IMR-90 (cell line): ENCODE measurements at regions not wholly inside any gene's neighbourhood (a gene's known extent, or its start where the extent isn't known, plus 50 kb on each side); places are given as distances from the start of the nearest gene placed in this dataset.

Experiments
- ATAC-seq: fragments of 200-7000 bp; cut with Tn5 transposase; 2 replicates; pipeline ENCODE4 v1.9.1; 2020; ENCODE audit warnings: low read depth, mild to moderate bottlenecking, moderate library complexity
- BruUV-seq: library from RNA; stranded (reverse); fragments of 400-500 nt; replicated peaks from 2 replicates; lab custom pipeline; 2021; lab: Mats Ljungman, UMichigan
- CTCF ChIA-PET: fragments of 300-600 bp; formaldehyde crosslinking; extraction: SDS; loops from one replicate; lab custom pipeline; 2021; ENCODE audit warnings: antibody characterized with exemption; lab: Yijun Ruan, JAX
- POLR2A ChIA-PET: fragments of 300-600 bp; sonication (Branson Sonifier 250); formaldehyde crosslinking; loops from one replicate; lab custom pipeline; 2022; ENCODE audit warnings: antibody characterized with exemption; ENCODE audit not compliant: unreplicated experiment; lab: Charles Lee
- DNase-seq: peaks from one replicate; pipeline ENCODE4 v3.0.0; 2013
- H2AFZ ChIP-seq: replicated peaks from 2 replicates; pipeline ENCODE3; 2013; ENCODE audit warnings: low read length, mild to moderate bottlenecking; ENCODE audit not compliant: poor library complexity
- H2AK5ac ChIP-seq: 2 replicates; pipeline ENCODE4 v1.6.1; 2013; ENCODE audit warnings: low read depth, low read length, inconsistent platforms
- H2AK9ac ChIP-seq: replicated peaks from 2 replicates; pipeline ENCODE3; 2013; ENCODE audit warnings: mild to moderate bottlenecking, low read depth, low read length, moderate library complexity; ENCODE audit not compliant: poor library complexity
- H2BK120ac ChIP-seq: 2 replicates; pipeline ENCODE4 v1.6.1; 2013; ENCODE audit warnings: low read depth, low read length, inconsistent platforms
- H2BK15ac ChIP-seq: 3 replicates; pipeline ENCODE4 v1.6.1; 2013; ENCODE audit warnings: low read depth, low read length, inconsistent platforms
- H2BK20ac ChIP-seq: 2 replicates; pipeline ENCODE4 v1.6.1; 2013; ENCODE audit warnings: low read depth, mild to moderate bottlenecking, inconsistent platforms, low read length, moderate library complexity
- H2BK5ac ChIP-seq: 2 replicates; pipeline ENCODE4 v1.6.1; 2013; ENCODE audit warnings: mild to moderate bottlenecking, low read depth, low read length, inconsistent platforms; ENCODE audit not compliant: poor library complexity, severe bottlenecking
- H3K14ac ChIP-seq: replicated peaks from 2 replicates; pipeline ENCODE4 v1.6.1; 2013; ENCODE audit warnings: low read depth, low read length, inconsistent platforms
- H3K18ac ChIP-seq: 2 replicates; pipeline ENCODE4 v1.6.1; 2013; ENCODE audit warnings: low read depth, low read length, control low read depth
- H3K23ac ChIP-seq: 2 replicates; pipeline ENCODE4 v1.6.1; 2013; ENCODE audit warnings: low read depth, low read length, inconsistent platforms
- H3K27ac ChIP-seq: 2 replicates; pipeline ENCODE4 v1.5.1; 2013; ENCODE audit warnings: mild to moderate bottlenecking, control low read depth, low read length; ENCODE audit not compliant: insufficient read depth
- H3K27me3 ChIP-seq: 2 replicates; pipeline ENCODE4 v1.6.1; 2013; ENCODE audit warnings: low read length; ENCODE audit not compliant: control insufficient read depth, insufficient read depth
- H3K36me3 ChIP-seq: 2 replicates; pipeline ENCODE4 v1.6.1; 2013; ENCODE audit warnings: low read length, mixed read lengths; ENCODE audit not compliant: control insufficient read depth, insufficient read depth
- H3K4ac ChIP-seq: 2 replicates; pipeline ENCODE4 v1.6.1; 2013; ENCODE audit warnings: low read depth, low read length, inconsistent platforms
- H3K4me1 ChIP-seq: 2 replicates; pipeline ENCODE4 v1.6.1; 2013; ENCODE audit warnings: low read length, mixed read lengths; ENCODE audit not compliant: control insufficient read depth, insufficient read depth
- H3K4me2 ChIP-seq: 2 replicates; pipeline ENCODE4 v1.6.1; 2013; ENCODE audit warnings: low read depth, mild to moderate bottlenecking, control low read depth, low read length, moderate library complexity
- H3K4me3 ChIP-seq: 2 replicates; pipeline ENCODE4 v1.5.1; 2013; ENCODE audit warnings: low read depth, mild to moderate bottlenecking, control low read depth, low read length, moderate library complexity; ENCODE audit not compliant: insufficient read depth
- H3K56ac ChIP-seq: 2 replicates; pipeline ENCODE4 v1.6.1; 2013; ENCODE audit warnings: low read length, inconsistent platforms; ENCODE audit not compliant: insufficient read depth; ENCODE audit errors: extremely low read depth
- H3K79me1 ChIP-seq, 2 experiments: 2 replicates each; pipeline ENCODE4 v1.6.1; 2013; ENCODE audit warnings: low read length in 2 of 2, inconsistent platforms in 1 of 2, low read depth in 1 of 2
- H3K9ac ChIP-seq: 2 replicates; pipeline ENCODE4 v1.6.1; 2013; ENCODE audit warnings: low read depth, low read length, control low read depth
- H3K9me1 ChIP-seq: 2 replicates; pipeline ENCODE4 v1.6.1; 2013; ENCODE audit warnings: low read length, inconsistent platforms; ENCODE audit not compliant: insufficient read depth
- H3K9me3 ChIP-seq: 2 replicates; pipeline ENCODE4 v1.6.1; 2013; ENCODE audit warnings: low read length; ENCODE audit not compliant: control insufficient read depth, insufficient read depth
- H4K20me1 ChIP-seq: 2 replicates; pipeline ENCODE4 v1.6.1; 2013; ENCODE audit warnings: low read length, inconsistent platforms; ENCODE audit not compliant: insufficient read depth
- H4K5ac ChIP-seq: 2 replicates; pipeline ENCODE4 v1.6.1; 2013; ENCODE audit warnings: mild to moderate bottlenecking, low read depth, low read length, control low read depth
- H4K8ac ChIP-seq, 2 experiments: 2 replicates each; pipeline ENCODE4 v1.6.1; 2013; ENCODE audit warnings: low read depth in 2 of 2, low read length in 2 of 2, control low read depth in 1 of 2, inconsistent platforms in 1 of 2
- H4K91ac ChIP-seq: 2 replicates; pipeline ENCODE4 v1.6.1; 2013; ENCODE audit warnings: low read depth, low read length, inconsistent platforms; ENCODE audit not compliant: insufficient read depth
- CHD1 ChIP-seq: IDR thresholded peaks from 2 replicates; pipeline ENCODE4 v1.6.1; 2012; ENCODE audit warnings: low read depth, low read length, improper control_type of control experiment
- RFX5 ChIP-seq: IDR thresholded peaks from 2 replicates; pipeline ENCODE4 v1.8.0; 2012; ENCODE audit warnings: low read depth, mild to moderate bottlenecking, low read length, moderate library complexity
- USF2 ChIP-seq: fragments of 150-350 bp; IDR thresholded peaks from 2 replicates; pipeline ENCODE4 v1.6.1; 2017; ENCODE audit warnings: mild to moderate bottlenecking, antibody characterized with exemption, low read length, low read depth
- WGBS, 2 experiments: methylation state at CpG; one replicate each; pipeline versions ENCODE4 v1.1.5 to v1.1.7; 2013; ENCODE audit warnings: missing lambda C conversion rate in 2 of 2; ENCODE audit not compliant: insufficient read length in 1 of 2; ENCODE audit errors: extremely low coverage in 2 of 2; 5-methylcytosine and 5-hydroxymethylcytosine counted together
- dilution Hi-C: fragments of 300-500 bp; cut with HindIII; formaldehyde crosslinking; loops from one replicate; pipeline ENCODE4 v1.14.3; 2018; ENCODE audit warnings: low sequenced_read_pairs; ENCODE audit not compliant: unreplicated experiment
- in situ Hi-C: fragments of 300-500 bp; cut with MboI; formaldehyde crosslinking; loops from 3 replicates; pipeline ENCODE4 v1.14.3; 2019; ENCODE audit warnings: low sequenced_read_pairs, inconsistent platforms, mixed read lengths
- intact Hi-C: fragments of 100-400 bp; cut with micrococcal nuclease; formaldehyde crosslinking; loops from 2 replicates; pipeline ENCODE4 v1.10.0; 2022

- no peak overlapping the region for H3K4ac ChIP-seq
- ATAC-seq (no peak), DNase-seq (no peak)
- no peak overlapping the region for H2BK120ac ChIP-seq
- H2BK5ac ChIP-seq: no peak overlapping the region
- H3K79me1 ChIP-seq: no peaks in the 10 kb centered on the region
- no peak overlapping the region for H3K18ac ChIP-seq
- H3K36me3 ChIP-seq: no peaks in the 10 kb centered on the region
- intact Hi-C loops (no loop called here), in situ Hi-C loops (no loop called here), dilution Hi-C loops (no loop called here)
- no peak overlapping the region for H3K27ac ChIP-seq
- CTCF ChIA-PET: no interaction called here
- peaks cover 2% of the 10 kb centered on the region; the same call in 1 of the 2 replicates for H3K9me3 ChIP-seq
- H4K91ac ChIP-seq: no peak overlapping the region
- no peaks in the 10 kb centered on the region for H3K9me1 ChIP-seq
- H3K9ac ChIP-seq: no peak overlapping the region
- no peak overlapping the region for H3K56ac ChIP-seq
- no peak overlapping the region for H3K23ac ChIP-seq
- no peaks in the 10 kb centered on the region for H3K4me1 ChIP-seq
- no peak overlapping the region for H2BK15ac ChIP-seq
- no peaks in the 10 kb centered on the region for H3K27me3 ChIP-seq
- H2AK5ac ChIP-seq: no peak overlapping the region
- H4K5ac ChIP-seq: no peak overlapping the region
- H2AFZ ChIP-seq: no peak overlapping the region
- WGBS, 2 experiments: no CpG with 5 or more reads among the region's 2 CpGs
- H2AK9ac ChIP-seq: no peak overlapping the region
- no peak overlapping the region for H3K4me3 ChIP-seq
- H4K8ac ChIP-seq: no peak overlapping the region
- H4K20me1 ChIP-seq: no peaks in the 10 kb centered on the region
- POLR2A ChIA-PET: no interaction called here
- no TSS peak for BruUV-seq
- no peak overlapping the region for H3K4me2 ChIP-seq
- TF ChIP-seq RFX5: no peak
- no peak for TF ChIP-seq CHD1
- TF ChIP-seq USF2: no peak
- no peak overlapping the region for H2BK20ac ChIP-seq
- no peak overlapping the region for H3K14ac ChIP-seq
Observed at GRCh38 chr10:65313406-65313805, 1612.4 kb upstream of the LRRTM3 start.
